Hepatic stellate cell (primary cell): ENCODE measurements at regions not wholly inside any gene's neighbourhood (a gene's known extent, or its start where the extent isn't known, plus 50 kb on each side); places are given as distances from the start of the nearest gene placed in this dataset.
A peak's percentile ranks its signal among the peaks of the same experiment; 100 is the strongest.

Experiments
- DNase-seq: peaks from one replicate; pipeline ENCODE4 v3.0.0; 2011; ENCODE audit warnings: low spot score

DNA sequence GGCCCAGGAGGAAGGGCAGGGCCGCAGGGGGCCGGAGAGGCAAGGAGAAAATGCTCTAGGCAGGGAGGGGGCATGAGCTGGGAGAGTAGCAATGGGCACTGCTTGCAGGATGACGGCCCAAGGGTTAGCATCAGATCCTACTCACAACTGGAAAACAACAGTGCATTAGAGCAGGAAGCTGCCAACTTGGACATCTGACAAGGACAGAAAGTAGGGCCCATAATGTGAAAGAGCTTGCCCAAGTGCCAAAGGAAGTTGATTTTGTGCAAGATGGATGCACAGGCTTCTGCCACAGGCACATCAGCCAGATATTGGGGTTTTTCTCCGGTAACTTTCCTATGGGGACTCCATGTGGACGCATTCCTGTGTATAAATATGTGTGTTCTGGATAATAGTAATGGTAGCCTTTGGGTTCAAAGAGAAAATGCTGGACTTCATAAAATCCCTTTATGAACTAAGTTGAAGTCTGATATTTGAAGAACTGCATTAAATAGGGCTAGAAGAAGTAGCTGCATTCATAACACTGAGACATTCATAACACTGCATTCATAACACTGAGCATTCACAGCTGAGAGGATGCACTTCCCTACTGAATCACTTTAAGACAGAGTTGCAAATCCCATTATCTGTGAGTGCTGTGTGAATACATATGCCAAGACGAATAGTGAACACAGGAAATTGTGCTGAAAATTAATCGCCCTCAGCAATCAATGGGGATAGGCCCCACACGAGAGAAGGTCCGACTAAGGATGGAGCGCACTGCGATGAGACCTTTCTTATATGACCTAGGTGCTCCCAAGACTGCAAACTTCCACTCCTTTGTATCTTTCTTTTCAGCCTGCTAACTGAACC, 235.6 kb upstream of the PRDM1 start:
- no peak for DNase-seq

DNA sequence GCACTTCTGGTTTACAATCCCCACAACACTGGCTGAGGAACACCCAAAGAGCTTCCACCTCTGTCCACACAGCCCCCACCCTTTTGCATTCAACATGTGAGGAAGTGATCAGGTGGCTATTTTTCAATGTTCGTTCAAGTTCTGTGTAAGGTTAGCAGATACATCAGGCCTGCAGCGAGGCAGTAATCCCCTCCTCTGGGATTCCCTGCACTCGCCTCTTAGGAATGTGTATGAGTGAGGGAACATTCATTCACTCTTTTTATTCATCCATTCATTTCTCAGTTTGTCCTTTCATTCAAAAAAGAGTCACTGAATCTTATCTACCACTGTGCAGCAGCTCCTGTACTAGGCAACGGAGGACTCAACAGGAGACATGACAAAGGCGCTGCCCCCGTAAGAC, 236.4 kb upstream of the PRDM1 start:
- no peak for DNase-seq

DNA sequence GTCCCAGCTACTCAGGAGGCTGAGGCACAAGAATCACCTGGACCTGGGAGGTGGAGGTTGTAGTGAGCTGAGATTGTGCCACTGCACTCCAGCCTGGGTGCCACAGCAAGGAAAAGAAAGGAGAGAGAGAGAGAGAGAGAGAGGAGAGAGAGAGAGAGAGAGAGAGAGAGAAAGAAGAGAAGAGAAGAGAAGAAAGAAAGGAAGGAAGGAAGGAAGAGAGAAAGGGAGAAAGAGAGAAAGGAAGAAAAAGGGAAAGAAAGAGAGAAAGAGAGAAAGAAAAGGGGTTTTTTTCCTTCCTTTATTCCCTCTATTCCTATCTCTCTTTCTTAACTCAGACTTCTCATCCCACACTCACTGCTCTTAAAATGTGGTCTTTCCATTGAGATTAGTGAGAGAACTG, 238.7 kb upstream of the PRDM1 start:
- no peak for DNase-seq

DNA sequence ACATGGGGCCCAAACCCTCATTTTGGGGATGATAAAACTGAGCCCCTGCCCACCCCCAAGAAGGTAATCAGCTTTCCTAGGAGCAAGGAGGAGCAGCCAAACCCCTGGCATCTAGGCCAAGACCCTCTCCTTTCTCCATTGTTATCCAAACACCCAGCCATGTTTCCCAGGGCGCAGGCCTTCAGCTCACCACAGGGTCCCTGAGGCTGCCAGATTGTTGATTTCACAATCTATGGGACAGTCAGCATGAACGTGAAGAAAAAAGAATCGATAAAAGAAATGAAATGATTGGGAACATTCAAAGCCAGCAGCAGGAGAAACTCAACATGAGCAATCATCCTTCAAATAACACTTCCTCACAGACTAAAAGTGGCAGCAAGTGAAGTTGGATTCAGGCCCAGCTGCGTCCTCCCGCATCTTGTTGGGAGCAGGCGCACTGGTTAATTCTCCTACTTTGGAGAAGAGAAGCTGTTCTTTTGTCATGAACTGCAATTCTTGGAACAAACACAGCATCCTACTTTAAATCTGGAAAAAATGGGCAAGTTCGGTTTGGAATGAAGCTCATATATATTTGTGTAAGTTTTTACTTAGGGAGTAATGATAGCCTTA, 241.8 kb upstream of the PRDM1 start:
- DNase-seq: peak; percentile 12

DNA sequence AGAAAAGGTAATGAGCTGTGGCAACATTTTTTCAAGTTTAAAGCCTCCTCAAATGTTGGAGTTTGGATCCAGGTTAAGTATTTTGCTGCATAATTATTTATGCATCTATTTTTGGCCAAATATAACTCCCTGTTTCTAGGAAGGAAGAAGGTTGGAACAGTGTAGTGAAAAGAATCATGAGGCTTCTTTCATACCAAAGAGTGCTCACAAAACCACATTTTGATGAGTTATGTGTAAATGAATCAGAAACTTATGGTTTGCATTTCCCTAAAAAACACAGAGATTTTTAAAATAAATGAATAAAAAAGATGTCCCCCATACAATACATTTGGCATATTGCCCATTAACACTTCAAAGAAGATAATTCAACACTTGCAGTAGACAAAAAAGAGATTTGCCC, 246.9 kb upstream of the PRDM1 start:
- DNase-seq: no peak

DNA sequence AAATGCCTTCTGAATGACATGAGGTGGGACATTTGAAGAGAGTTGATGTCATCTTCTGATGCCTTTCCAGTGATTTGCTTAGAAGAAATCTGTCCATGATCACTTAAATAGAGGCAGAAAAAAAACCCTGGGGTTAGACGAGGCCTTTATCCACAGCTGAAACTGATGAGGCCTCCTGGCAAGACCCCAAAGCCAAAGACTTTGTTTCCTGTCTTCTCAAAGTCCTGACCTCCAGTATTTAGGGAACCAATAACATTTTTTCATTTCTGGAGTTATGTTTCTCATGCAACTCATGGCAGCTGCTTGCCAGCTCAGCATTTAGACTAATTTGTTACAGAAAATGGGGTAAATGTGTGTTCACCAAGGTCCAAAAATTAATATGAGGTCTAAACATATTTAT, 248.0 kb upstream of the PRDM1 start:
- no peak for DNase-seq

DNA sequence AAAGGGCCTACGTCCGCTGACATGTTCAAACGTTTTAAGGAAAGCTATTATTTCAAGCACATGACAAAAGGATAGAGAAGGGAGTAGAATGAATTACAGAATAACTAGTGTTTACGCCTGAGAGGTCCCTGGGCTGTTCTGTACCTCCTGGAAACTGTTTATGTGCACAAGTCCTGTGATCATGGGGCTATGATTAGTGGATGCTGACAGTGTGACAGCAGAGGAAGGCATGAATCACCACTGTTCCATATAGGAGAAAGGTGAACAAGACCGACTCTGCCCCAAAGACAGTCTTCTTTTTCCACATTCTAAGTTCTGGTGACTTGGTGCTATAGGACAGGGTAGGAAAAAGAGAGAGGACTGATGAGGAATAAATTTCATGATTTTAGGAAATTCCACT, 249.2 kb upstream of the PRDM1 start:
- DNase-seq: no peak

DNA sequence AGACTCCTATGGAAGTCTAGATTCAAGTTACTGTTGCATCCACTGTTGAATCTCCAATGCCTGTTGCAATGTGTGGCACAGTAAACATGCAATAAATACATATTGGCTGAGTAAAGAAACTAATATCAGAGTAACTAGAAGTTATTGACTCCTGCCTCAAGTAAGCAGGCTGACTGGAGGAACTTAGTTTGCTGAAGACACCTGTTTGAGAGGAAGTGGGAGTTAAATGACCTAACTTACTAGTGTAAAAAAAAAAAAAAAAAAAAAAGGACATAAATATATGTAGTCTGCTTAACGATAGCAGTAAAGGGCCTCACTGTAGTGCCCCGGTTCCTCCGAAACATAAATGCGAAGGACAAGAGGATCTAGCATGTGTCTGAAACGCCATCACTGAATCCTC, 249.8 kb upstream of the PRDM1 start:
- DNase-seq: no peak

DNA sequence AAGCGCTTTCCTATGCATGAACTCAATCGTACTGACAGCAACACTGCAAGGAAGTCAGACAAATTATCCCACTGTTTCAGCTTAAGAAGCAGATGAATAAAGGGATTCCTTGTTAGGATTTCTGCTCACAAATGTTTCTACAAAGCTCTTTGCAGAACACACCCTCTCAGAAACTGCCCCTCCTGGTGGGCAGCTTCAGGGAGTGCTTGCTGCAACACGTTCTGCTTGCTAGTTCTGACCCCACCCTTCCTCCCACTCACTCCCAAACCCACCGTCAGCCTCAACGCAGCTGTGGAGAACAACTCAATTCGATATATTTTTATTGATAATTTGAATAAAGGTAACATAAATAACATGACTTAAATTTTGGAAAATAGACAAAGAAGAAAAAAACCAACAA, 250.8 kb upstream of the PRDM1 start:
- no peak for DNase-seq

DNA sequence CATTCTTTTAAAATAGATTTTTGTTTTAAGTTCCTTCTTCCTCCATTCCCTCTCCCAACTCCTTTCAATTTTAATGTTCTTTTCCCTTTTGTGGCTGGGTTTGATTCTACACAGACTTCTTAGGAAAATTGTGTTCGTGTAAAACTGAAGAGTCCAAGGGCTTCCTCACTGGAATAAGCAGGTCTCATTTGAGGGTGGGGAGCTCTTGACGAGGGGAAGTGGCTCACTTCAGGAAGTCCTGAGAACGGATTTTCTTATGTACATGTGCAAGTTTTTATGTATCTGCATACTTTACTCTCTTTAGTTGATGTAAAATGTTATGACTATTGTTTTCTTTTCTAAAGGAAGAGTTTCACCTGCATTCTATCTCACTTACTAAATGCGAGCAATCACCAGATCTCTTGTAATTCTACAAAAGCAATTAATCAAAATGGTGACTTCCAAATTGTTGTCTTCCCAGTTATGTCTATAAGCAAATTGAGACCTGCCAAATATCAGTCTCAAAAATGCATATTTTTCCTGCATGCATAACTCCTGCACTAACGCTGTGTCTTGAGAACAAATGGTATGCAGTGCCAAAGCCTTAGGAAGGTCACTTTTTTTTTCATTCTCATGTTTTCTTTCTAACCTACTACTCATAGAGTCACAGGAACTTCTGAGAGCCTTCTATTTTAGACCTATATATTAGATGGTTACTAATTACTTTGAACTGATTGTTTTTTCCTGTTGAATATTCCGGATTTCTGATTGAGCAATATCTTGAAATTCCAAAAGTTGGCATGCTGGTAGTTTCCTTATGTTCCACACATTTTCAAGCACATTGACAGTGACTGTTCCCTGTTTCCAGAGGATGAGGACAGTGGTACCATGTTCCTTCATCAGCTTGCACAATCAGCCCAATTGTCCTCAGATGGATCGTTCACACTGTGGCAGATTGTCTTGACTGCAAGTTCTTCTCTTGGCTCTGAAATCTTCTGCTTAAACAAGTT, 251.9 kb upstream of the PRDM1 start:
- no peak for DNase-seq

DNA sequence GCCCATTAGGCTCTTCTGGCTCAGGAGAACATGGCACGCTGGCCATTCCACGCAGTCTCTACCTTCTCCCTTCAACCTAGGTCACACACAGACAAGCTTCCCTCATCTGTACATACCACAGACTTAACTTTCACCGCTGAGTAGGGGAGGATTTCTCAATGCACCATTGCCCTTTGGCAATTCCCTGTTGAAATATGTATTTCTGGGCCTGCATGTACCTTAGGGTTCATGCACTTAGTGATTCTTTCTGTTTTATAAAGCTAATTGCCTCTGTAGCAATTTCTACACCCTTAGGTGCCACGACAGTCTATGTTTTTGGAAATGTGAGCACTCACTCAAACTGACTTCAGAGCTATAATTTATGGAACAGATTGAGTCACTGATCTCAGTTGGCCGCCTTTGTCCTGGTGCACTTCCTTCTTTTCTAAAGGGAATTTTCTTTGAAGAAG, 253.8 kb upstream of the PRDM1 start:
- no peak for DNase-seq

DNA sequence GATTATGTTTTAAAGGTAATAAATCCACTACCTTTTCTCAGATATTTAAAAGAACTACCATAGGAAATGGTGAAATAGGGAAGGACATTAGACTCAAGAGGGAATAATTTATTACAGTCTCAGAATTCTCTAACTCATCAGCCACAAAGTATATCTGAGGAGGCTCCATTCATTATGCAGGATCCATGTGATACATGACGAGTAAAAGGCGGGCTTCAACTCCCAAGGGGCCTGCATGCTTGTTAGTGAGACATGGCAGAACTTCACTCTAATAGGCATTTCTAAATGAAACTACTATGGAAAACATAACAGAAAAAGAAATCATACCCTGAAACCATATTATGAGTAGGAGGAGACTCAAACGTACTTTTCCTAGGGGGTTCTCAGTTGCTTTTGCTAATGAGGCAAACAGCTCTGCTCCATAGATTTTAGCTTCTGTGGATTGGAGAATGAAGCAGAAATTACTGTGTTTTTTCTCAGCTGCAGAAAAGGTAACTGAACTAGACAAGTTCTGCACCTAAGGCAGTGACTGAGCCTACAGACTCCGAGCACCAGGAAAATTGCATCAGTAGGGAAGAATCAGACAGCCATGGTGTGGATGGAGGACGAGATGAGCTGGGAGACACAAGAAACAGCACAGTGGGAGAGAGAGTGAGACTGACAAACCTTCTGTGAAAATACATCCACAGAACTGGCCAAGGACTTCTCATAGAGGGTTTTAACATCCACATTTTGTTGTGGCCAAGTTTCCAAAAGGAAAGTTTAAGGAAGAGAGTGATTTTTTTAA, 254.6 kb upstream of the PRDM1 start:
- no peak for DNase-seq

DNA sequence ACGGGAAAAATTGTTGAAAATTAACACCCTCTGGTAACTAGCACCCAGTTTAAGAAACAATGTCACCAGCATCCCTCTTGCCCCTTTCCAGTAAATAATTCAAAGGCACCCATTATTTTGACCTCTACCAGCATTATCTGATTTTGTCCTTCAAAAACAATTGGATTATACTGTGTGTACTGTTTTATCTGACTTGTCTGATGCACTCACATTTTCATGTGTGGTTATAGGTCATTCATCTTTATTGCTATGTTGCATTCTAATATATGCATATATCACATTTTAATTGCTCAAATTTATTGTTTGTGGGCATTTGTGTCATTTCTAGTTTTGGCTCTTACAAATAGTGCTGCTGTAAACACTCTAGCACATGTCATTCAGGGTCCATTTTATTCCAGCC, 260.9 kb upstream of the PRDM1 start:
- no peak for DNase-seq

DNA sequence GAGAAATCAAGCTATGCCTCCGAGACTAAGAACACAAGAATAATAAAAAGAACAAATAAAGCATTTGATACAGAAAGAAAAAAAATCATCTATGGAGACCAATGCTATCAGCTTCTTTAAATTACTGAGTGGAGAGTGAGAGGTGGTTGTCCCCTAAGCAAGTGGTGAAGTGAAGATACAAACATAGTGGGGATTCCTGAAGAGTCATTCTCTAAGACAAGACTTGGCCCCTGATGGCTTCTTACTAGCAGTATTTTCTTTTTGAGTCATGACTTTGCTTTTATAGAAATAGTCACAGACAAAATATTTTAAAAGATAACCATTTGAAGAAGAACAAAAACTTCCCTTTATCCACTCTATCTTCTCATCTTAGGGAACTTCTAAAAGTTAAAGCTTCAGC, 261.4 kb upstream of the PRDM1 start:
- DNase-seq: peak; percentile 62

DNA sequence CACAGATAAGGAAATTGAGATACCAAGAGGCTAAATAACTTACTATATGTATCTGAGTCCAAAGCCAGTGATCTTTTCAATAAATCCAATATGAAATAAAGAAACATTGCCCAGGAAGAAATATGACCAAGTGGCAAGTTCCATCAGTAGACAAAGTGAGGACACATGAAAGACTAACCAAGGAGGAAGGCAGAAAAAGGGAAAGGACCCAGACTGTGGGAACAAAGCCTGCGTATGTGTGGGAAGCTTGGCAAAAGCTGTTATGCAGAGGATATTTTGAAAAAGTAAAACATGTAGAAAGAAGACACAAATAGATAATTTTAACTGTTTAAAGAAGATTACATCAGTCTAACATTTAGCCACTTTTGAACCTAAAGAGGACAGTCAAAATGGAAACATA, 264.4 kb upstream of the PRDM1 start:
- DNase-seq: no peak

DNA sequence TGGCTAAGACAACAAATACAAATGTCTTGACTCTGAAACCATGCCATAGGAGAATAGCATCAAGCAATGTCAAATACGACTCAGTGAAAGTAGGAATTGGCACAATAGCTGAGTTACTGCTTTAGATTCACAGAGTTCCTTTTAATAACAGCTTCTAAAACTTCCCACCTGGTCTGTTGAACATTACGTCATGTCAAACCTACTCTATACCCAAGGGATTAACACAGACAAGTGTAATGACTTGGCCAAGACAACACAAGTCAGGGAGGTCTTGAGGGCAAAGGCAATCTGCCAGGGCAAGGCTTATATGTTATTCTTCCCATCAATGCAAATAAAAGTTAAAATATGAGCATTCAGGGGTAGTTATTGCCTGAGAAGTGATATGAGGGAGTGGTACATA, 265.1 kb upstream of the PRDM1 start:
- no peak for DNase-seq

DNA sequence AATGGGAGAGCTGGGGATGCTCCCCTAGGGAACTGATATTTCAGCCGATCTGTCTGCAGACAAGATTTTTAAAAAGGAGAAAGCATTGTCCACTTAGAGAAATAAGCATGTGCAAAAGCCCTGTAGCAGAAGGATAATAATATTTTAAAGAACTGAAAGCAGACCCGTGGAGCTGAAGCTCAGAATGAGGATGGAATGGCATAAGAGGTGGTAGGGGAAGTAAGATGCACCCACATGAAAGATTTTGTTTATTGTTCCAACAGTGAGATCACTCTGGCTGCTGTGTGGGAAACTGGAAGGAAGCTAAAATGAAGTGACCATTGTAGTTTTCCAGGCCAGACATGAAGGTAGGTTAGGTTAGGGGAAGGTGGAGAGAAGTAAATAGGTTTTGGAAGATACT, 266.4 kb upstream of the PRDM1 start:
- DNase-seq: no peak

DNA sequence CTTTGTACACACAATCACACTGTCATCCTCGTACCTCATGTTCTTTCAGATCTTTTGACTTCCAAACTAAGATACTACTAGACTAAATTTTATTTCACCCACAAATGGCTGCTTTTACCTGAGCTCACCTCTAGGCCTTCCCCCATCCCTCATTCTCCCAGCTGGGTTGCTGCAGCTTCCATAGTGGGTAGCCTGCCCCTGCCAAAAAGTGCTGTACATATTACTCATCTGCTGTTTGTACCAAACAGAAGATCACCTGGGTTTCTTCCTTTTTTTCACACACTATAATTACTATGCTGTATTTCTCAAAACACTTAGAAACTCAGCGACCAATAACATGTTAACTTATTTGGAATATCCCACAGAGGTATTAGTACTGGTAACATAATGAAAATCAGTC, 267.6 kb upstream of the PRDM1 start:
- DNase-seq: no peak

DNA sequence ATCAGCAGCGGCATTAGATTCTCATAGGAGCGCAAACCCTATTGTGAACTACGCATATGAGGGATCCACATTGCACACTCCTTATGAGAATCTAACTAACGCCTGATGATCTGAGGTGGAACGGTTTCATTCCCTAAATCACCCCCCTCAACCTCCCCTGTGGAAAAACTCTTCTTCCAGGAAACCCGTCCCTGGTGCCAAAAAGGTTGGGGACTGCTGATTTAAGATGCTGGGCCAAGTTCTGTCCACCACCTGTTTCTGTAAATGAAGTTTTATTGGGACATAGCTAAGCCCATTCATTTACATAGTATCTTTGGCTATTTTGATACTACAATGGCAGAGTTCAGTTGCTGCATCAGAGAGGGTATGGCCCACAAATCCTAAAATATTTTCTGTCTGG, 268.2 kb upstream of the PRDM1 start:
- DNase-seq: no peak

DNA sequence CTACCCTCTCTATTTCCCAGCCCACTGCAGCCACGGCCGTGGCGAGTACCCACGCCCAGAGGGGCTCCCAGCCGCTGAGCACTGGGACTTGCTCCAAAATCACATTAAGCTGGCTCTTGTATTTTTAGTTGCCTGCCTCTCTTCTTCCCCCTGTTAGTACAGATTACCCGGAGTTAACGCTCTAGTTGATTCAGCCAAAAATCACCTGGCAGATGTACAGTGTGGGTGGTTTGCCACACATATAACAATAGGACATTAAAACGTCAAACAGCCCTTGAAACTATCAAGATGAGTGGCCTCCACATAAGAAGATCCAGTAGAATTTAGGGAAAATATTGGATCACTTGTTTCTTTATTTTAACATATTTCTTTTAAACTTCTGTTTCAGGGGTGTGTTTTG, 268.8 kb upstream of the PRDM1 start:
- no peak for DNase-seq

DNA sequence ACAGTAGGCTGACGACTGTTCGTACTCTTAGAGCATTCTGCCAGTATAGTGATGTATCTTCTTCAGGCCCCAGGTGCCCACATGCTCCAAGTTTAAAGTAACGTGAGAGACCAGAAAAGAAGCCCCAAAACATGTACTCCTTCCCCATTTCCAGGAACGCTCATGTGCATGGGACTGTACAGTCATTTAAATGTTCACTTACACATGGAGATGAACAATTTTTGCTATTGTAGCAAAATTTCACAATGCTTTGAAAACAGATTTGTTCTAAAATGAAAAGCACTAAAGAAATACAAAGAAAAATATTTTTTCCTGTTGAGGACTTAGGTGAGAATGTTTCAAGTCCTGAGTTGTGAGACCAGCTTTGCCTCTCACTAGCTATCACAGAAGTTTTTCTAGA, 269.3 kb upstream of the PRDM1 start:
- DNase-seq: no peak
